Adrenal gland (tissue), 5 donors: ENCODE measurements at regions not wholly inside any gene's neighbourhood (a gene's known extent, or its start where the extent isn't known, plus 50 kb on each side); places are given as distances from the start of the nearest gene placed in this dataset.
"Not testable (repeated sequence)": the region's sequence is repeated elsewhere in the genome, so short reads cannot be mapped to it uniquely, and the experiment has no call there.

Experiments
- POLR2A ChIP-seq, 2 donors: fragments of 450-650 bp; IDR thresholded peaks; one replicate each; pipeline ENCODE4 v1.6.1; 2017; ENCODE audit warnings: antibody characterized with exemption in 2 of 2, mild to moderate bottlenecking in 2 of 2, moderate library complexity in 1 of 2
- TF ChIP-seq, protein P1 (sequence below), 6 experiments: fragments of 450-650 bp in 4 of 6; fragments of 200-600 bp in 2 of 6; sonication (generic) in 1 of 6; IDR thresholded peaks; 1 replicate in 5 of 6; 2 replicates in 1 of 6; pipeline versions ENCODE4 v1.5.1 to v1.8.0; 2016 to 2021; ENCODE audit warnings: antibody characterized with exemption in 6 of 6, mild to moderate bottlenecking in 2 of 6, moderate library complexity in 1 of 6
- donor health status: DM: no; HTN: no; CAD: no.

DNA sequence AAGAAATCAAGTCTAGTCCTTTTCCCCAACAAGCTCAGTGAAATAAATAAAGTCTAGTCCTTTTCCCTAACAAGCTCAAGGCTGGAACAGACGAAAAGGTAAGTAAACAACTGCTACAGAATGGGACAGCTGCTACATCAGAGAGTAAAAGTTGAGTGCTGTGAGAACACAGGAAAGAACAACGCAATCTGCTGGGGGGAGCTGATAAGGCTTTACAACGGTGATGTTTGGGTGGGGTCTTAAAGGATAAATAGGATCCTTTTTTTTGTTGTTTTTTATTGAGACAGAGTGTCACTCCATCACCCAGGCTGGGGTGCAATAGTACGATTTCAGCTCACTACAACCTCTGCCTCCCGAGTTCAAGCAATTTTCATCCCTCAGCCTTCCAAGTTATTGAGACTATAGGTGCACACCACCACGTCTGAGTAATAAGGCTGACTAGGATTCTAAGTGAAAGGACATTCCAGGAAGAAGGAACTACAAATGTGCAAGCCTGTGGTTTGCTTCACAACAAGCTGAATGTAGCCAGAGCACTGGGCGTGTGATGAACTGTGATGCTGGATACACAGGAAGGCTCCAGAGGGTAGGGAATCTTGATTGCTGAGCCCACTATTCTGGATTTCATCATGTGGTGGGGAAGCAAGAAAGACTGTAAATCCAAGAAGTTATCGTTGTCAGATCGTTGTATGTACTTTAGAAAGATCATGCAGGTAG is 54.7 kb upstream of the KCTD7 start:
- TF ChIP-seq, protein P1, sequence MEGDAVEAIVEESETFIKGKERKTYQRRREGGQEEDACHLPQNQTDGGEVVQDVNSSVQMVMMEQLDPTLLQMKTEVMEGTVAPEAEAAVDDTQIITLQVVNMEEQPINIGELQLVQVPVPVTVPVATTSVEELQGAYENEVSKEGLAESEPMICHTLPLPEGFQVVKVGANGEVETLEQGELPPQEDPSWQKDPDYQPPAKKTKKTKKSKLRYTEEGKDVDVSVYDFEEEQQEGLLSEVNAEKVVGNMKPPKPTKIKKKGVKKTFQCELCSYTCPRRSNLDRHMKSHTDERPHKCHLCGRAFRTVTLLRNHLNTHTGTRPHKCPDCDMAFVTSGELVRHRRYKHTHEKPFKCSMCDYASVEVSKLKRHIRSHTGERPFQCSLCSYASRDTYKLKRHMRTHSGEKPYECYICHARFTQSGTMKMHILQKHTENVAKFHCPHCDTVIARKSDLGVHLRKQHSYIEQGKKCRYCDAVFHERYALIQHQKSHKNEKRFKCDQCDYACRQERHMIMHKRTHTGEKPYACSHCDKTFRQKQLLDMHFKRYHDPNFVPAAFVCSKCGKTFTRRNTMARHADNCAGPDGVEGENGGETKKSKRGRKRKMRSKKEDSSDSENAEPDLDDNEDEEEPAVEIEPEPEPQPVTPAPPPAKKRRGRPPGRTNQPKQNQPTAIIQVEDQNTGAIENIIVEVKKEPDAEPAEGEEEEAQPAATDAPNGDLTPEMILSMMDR (IDR thresholded peaks at IDR 0.05), result not testable (repeated sequence)
- not testable (repeated sequence) for TF ChIP-seq POLR2A (IDR thresholded peaks at IDR 0.05)
